ENCODE measurements at regions not wholly inside any gene's neighbourhood (a gene's known extent, or its start where the extent isn't known, plus 50 kb on each side); places are given as distances from the start of the nearest gene placed in this dataset.

DNA sequence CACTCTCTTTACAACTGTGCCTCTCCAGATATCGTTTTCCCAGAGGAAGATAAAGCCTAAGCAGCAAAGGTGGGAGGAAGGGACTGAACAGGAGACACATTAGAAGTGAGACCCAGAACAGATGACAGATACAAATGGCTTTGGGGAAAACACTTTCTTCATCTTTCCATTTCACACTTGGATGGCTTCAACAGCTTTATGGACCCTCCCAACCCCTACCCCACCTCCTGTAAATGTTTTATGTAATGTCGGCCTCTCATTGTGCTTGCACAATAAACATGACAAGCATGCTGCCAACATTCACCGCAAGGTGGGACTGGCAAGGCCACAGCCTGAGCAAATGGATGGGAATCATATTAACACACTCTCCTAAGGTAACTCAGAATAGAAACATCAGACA, 1088.6 kb downstream of the TUSC7 start:
- no peaks in the 10 kb centered on the region for H3K4me1 ChIP-seq
- TF ChIP-seq, protein P1, sequence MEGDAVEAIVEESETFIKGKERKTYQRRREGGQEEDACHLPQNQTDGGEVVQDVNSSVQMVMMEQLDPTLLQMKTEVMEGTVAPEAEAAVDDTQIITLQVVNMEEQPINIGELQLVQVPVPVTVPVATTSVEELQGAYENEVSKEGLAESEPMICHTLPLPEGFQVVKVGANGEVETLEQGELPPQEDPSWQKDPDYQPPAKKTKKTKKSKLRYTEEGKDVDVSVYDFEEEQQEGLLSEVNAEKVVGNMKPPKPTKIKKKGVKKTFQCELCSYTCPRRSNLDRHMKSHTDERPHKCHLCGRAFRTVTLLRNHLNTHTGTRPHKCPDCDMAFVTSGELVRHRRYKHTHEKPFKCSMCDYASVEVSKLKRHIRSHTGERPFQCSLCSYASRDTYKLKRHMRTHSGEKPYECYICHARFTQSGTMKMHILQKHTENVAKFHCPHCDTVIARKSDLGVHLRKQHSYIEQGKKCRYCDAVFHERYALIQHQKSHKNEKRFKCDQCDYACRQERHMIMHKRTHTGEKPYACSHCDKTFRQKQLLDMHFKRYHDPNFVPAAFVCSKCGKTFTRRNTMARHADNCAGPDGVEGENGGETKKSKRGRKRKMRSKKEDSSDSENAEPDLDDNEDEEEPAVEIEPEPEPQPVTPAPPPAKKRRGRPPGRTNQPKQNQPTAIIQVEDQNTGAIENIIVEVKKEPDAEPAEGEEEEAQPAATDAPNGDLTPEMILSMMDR (IDR thresholded peaks at IDR 0.05), result no peak
- no peak for ATAC-seq
- no peak for DNase-seq
- H3K27ac ChIP-seq, result no peak overlapping the region
- H3K9me3 ChIP-seq, result no peaks in the 10 kb centered on the region
- no peak overlapping the region for H3K4me3 ChIP-seq
- no peaks in the 10 kb centered on the region for H3K36me3 ChIP-seq (ENCODE audit: insufficient read depth in 1 of 2, low read depth in 1 of 2)
- intact Hi-C loops (cut with DNase I), result no loop called here
- H3K27me3 ChIP-seq (ENCODE audit: insufficient read depth in 3 of 3, low read length in 2 of 3), result no peaks in the 10 kb centered on the region
- WGBS, 3 donors, result 74 to 82% (median 77%) methylated on average over 3 of the region's 3 CpGs

DNA sequence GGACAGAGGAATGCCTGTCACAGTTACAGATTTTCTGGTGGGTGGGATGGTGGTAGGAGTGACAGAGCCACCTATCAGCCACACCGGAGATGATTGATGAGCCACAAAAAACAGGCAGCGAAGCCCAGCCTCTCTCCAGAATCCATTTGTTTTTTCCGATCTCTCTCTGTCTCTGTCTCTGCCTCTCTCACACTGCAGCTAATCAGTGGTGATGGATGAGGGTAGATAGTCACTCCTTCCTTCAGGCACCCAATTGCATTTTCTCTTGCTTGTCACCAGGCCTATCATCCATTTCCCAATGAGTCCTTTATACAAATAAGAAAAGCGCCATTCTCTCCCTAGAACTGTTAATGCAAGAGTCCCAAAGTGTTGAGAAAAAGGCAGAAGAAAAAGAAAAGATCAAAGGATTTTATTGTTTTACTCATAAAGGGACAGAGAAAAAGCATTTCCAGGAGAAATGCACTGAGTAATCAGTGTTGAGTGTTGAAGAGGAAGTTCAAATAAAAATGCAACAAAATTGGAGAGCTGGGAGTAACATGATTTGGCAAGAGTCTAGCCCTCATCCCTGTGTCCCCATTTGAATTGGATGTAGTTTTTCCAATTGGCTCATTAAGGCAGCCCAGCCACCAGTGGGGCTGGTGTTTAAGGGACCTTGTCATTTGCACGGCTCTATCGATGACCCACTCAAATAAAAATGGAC, 1089.3 kb downstream of the TUSC7 start:
- ATAC-seq, result no peak
- no peaks in the 10 kb centered on the region for H3K9me3 ChIP-seq
- TF ChIP-seq, protein P1 (IDR thresholded peaks at IDR 0.05), result no peak
- WGBS, 3 donors, result 70 to 78% (median 77%) methylated on average over 6 of the region's 6 CpGs
- H3K27me3 ChIP-seq (ENCODE audit: insufficient read depth in 3 of 3, low read length in 2 of 3), result no peaks in the 10 kb centered on the region
- no peaks in the 10 kb centered on the region for H3K36me3 ChIP-seq (ENCODE audit: insufficient read depth in 1 of 2, low read depth in 1 of 2)
- no peaks in the 10 kb centered on the region for H3K4me1 ChIP-seq
- H3K27ac ChIP-seq, result no peak overlapping the region
- intact Hi-C loops (cut with DNase I), result no loop called here
- no peak overlapping the region for H3K4me3 ChIP-seq
- no peak for DNase-seq

DNA sequence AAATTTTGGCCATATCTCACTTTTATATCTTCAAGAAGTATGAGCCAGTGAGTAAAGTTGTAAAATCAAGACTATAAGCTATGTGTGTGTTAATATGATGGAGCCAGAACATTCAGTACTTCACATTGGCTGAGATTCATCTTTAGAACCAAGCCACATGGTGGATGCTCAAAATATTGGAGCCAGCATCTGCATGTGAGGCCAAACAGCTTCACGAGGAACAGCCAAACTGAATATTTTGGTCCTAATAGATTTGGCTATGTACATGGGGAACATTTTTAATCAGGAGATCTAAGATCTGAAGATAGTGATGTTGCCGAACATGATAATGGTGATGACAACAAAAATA, 1089.8 kb downstream of the TUSC7 start:
- Histone ChIP-seq H3K27ac (no peak overlapping the region), H3K27me3 (ENCODE audit: insufficient read depth in 3 of 3, low read length in 2 of 3) (no peaks in the 10 kb centered on the region), H3K4me1 (no peaks in the 10 kb centered on the region), H3K9me3 (no peaks in the 10 kb centered on the region), H3K36me3 (ENCODE audit: insufficient read depth in 1 of 2, low read depth in 1 of 2) (no peaks in the 10 kb centered on the region), H3K4me3 (no peak overlapping the region)
- intact Hi-C loops (cut with DNase I), result no loop called here
- 57 to 86% (median 77%) methylated on average over 2 of the region's 2 CpGs for WGBS, 3 donors
- DNase-seq (no peak), ATAC-seq (no peak)
- TF ChIP-seq, protein P1 (IDR thresholded peaks at IDR 0.05), result no peak

DNA sequence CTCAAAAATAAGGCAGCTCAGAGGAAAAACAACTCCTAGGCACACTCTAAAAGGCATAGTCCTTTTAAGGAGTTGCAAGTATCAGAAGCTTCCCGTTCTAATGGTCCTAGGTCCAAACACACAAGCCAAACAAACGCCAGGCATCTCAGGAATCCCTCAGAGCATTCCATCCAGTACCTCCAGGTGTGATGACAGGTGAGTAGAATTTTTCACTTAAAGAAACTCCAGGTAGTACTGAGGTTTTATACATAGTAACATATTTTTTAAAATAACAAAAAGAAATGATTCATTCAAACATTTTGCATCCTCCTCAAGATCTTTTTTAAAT, 1092.3 kb downstream of the TUSC7 start:
- H3K36me3 ChIP-seq (ENCODE audit: insufficient read depth in 1 of 2, low read depth in 1 of 2), result no peaks in the 10 kb centered on the region
- no peak for ATAC-seq
- H3K4me3 ChIP-seq, result no peak overlapping the region
- WGBS, 3 donors, result 11 to 20% (median 14%) methylated on average over 2 of the region's 2 CpGs
- no peaks in the 10 kb centered on the region for H3K27me3 ChIP-seq (ENCODE audit: insufficient read depth in 3 of 3, low read length in 2 of 3)
- DNase-seq, result no peak
- no peaks in the 10 kb centered on the region for H3K4me1 ChIP-seq
- TF ChIP-seq, protein P1 (IDR thresholded peaks at IDR 0.05), result no peak
- no peak overlapping the region for H3K27ac ChIP-seq
- intact Hi-C loops (cut with DNase I), result no loop called here
- H3K9me3 ChIP-seq, result no peaks in the 10 kb centered on the region
